GM12878 (cell line): ENCODE measurements at regions not wholly inside any gene's neighbourhood (a gene's known extent, or its start where the extent isn't known, plus 50 kb on each side); places are given as distances from the start of the nearest gene placed in this dataset.

ENCODE experiments used
- ATAC-seq: fragments of 200-7000 bp; cut with Tn5 transposase; 3 replicates; pipeline ENCODE4 v1.9.1; 2020; ENCODE audit warnings: mild to moderate bottlenecking, moderate library complexity
- BruUV-seq: library from RNA; stranded (reverse); fragments of 400-500 nt; replicated peaks from 2 replicates; lab custom pipeline; 2021; lab: Mats Ljungman, UMichigan
- CTCF ChIA-PET: fragments of 300-600 bp; sonication (Branson Sonifier 250); formaldehyde crosslinking; extraction: SDS; loops from one replicate; lab custom pipeline; 2021; ENCODE audit warnings: inconsistent platforms; lab: Yijun Ruan, JAX
- POLR2A ChIA-PET: fragments of 350-600 bp; formaldehyde crosslinking; extraction: SDS; loops from one replicate; lab custom pipeline; 2021; ENCODE audit warnings: inconsistent platforms; lab: Charles Lee
- RAD21 ChIA-PET: fragments of 300-600 bp; sonication (Branson Sonifier 250); formaldehyde crosslinking; loops from one replicate; lab custom pipeline; 2023; ENCODE audit warnings: antibody characterized with exemption; ENCODE audit not compliant: unreplicated experiment; lab: Charles Lee
- SMC1A ChIA-PET: fragments of 300-600 bp; sonication (Branson Sonifier 250); formaldehyde crosslinking; loops from one replicate; lab custom pipeline; 2023; ENCODE audit not compliant: unreplicated experiment, uncharacterized antibody; lab: Charles Lee
- DNase-seq: peaks from one replicate; pipeline ENCODE4 v3.0.0-alpha.2; 2011; ENCODE audit warnings: low read depth, low spot score
- FAIRE-seq: peaks from 3 replicates; lab custom pipeline; 2011; peaks lifted over from hg19 to GRCh38; lab: Jason Lieb, UNC
- H2AFZ ChIP-seq: 2 replicates; pipeline ENCODE4 v1.6.0; 2011; ENCODE audit warnings: low read depth, low read length, control low read depth; ENCODE audit not compliant: control insufficient read depth
- H3K27ac ChIP-seq: 2 replicates; pipeline ENCODE4 v1.5.1; 2011; ENCODE audit warnings: control low read depth; ENCODE audit not compliant: control insufficient read depth, insufficient read depth
- H3K27me3 ChIP-seq, 2 experiments: replicated peaks in 1 of 2; 2 replicates each; pipeline versions ENCODE4 v1.6.0 to v1.6.1; 2011; ENCODE audit warnings: low read length in 1 of 2; ENCODE audit not compliant: control insufficient read depth in 2 of 2, insufficient read depth in 2 of 2
- H3K36me3 ChIP-seq, 2 experiments: 2 replicates each; pipeline ENCODE4 v1.5.1; 2011; ENCODE audit warnings: low read length in 1 of 2; ENCODE audit not compliant: control insufficient read depth in 2 of 2, insufficient read depth in 2 of 2
- H3K4me1 ChIP-seq: 2 replicates; pipeline ENCODE4 v1.6.1; 2011; ENCODE audit warnings: mild to moderate bottlenecking, low read length, moderate library complexity, mixed read lengths; ENCODE audit not compliant: control insufficient read depth, insufficient read depth
- H3K4me2 ChIP-seq: 2 replicates; pipeline ENCODE4 v1.6.0; 2011; ENCODE audit warnings: control low read depth; ENCODE audit not compliant: control insufficient read depth, insufficient read depth
- H3K4me3 ChIP-seq: fragments of 200-600 bp; sonication (generic); 2 replicates; pipeline ENCODE4 v1.5.1; 2016
- H3K79me2 ChIP-seq: 2 replicates; pipeline ENCODE4 v1.6.0; 2011; ENCODE audit warnings: low read length; ENCODE audit not compliant: control insufficient read depth, insufficient read depth
- H3K9ac ChIP-seq: 2 replicates; pipeline ENCODE4 v1.8.0; 2011; ENCODE audit warnings: low read length, control low read depth, mixed read lengths; ENCODE audit not compliant: control insufficient read depth, insufficient read depth
- H3K9me3 ChIP-seq: replicated peaks from 3 replicates; pipeline ENCODE4 v1.5.1; 2011; ENCODE audit warnings: mild to moderate bottlenecking, low read length; ENCODE audit not compliant: control insufficient read depth, insufficient read depth
- H4K20me1 ChIP-seq: 2 replicates; pipeline ENCODE4 v1.6.0; 2011; ENCODE audit not compliant: control insufficient read depth, insufficient read depth
- ATF3 ChIP-seq: IDR thresholded peaks from 2 replicates; pipeline ENCODE4 v1.6.1; 2011; ENCODE audit warnings: low read depth, mild to moderate bottlenecking, low read length, moderate library complexity, borderline replicate concordance; ENCODE audit errors: extremely low read depth
- E2F8 ChIP-seq: fragments of 450-650 bp; IDR thresholded peaks from 2 replicates; pipeline ENCODE4 v1.6.1; 2018; ENCODE audit warnings: mild to moderate bottlenecking, low read depth, moderate library complexity; ENCODE audit not compliant: partially characterized antibody
- NFIC ChIP-seq: IDR thresholded peaks from 2 replicates; pipeline ENCODE4 v1.6.1; 2012; ENCODE audit warnings: low read depth, mild to moderate bottlenecking, inconsistent platforms, low read length, moderate library complexity
- PRDM15 ChIP-seq: fragments of 450-650 bp; formaldehyde crosslinking; IDR thresholded peaks from 2 replicates; pipeline ENCODE4 v1.4.0; 2020; ENCODE audit warnings: mild to moderate bottlenecking, moderate library complexity
- RAD21 ChIP-seq: IDR thresholded peaks from 2 replicates; pipeline ENCODE4 v1.6.1; 2011; ENCODE audit warnings: mild to moderate bottlenecking, low read depth, low read length, moderate library complexity; ENCODE audit not compliant: insufficient read depth
- SPI1 ChIP-seq: IDR thresholded peaks from 2 replicates; pipeline ENCODE4 v1.6.1; 2011; ENCODE audit warnings: low read depth, mild to moderate bottlenecking, low read length, moderate library complexity, borderline replicate concordance; ENCODE audit not compliant: insufficient read depth
- USF1 ChIP-seq: IDR thresholded peaks from 2 replicates; pipeline ENCODE4 v1.6.1; 2011; ENCODE audit warnings: borderline replicate concordance, low read depth, mild to moderate bottlenecking, moderate library complexity, mixed read lengths, low read length; ENCODE audit not compliant: insufficient read depth; ENCODE audit errors: extremely low read length
- ZBTB4 ChIP-seq: fragments of 450-650 bp; formaldehyde crosslinking; IDR thresholded peaks from 2 replicates; pipeline ENCODE4 v1.4.0; 2022; ENCODE audit warnings: mild to moderate bottlenecking, moderate library complexity
- ZNF274 ChIP-seq: IDR thresholded peaks from one replicate; pipeline ENCODE4 v1.8.0; 2011; ENCODE audit not compliant: insufficient read length, insufficient read depth
- WGBS: methylation state at CpG from one replicate; pipeline ENCODE4 v1.1.6; 2016; ENCODE audit warnings: low lambda C conversion rate; ENCODE audit not compliant: insufficient replicate concordance, insufficient coverage; ENCODE audit errors: missing lambda C conversion rate; 5-methylcytosine and 5-hydroxymethylcytosine counted together
- in situ Hi-C: fragments of 300-500 bp; cut with MboI; formaldehyde crosslinking; loops from 9 replicates; pipeline ENCODE4 v1.14.3; 2018; ENCODE audit warnings: mixed read lengths
- intact Hi-C: fragments of 100-400 bp; cut with micrococcal nuclease; formaldehyde crosslinking; loops from one replicate; pipeline ENCODE4 v1.14.2; 2022; ENCODE audit not compliant: unreplicated experiment

GRCh38 chr6:163672710-163673109 is 258.2 kb downstream of the QKI start (continued):
- no peak for TF ChIP-seq E2F8

- ChIA-PET RAD21 (no interaction called here), SMC1A (no interaction called here), CTCF (no interaction called here), POLR2A (no interaction called here)
- DNase-seq: no peak
- peaks cover 23% of the 10 kb centered on the region for H3K4me1 ChIP-seq
- H3K79me2 ChIP-seq: no peaks in the 10 kb centered on the region
- 95% methylated on average over 25 of the region's 25 CpGs for WGBS
- H3K36me3 ChIP-seq: no peaks in the 10 kb centered on the region
- H4K20me1 ChIP-seq: no peaks in the 10 kb centered on the region
- no peak for FAIRE-seq
- no peak overlapping the region for H3K9ac ChIP-seq
- no peak overlapping the region for H3K4me3 ChIP-seq
- no peak overlapping the region for H3K4me2 ChIP-seq
- intact Hi-C loops: no loop called here
- no TSS peak for BruUV-seq
- H3K27me3 ChIP-seq: no peaks in the 10 kb centered on the region
- no peak overlapping the region for H2AFZ ChIP-seq
- H3K27ac ChIP-seq: no peak overlapping the region
- H3K9me3 ChIP-seq: no peaks in the 10 kb centered on the region; the same call in 2 of the 3 replicates
- in situ Hi-C loops: no loop called here
- no peak for ATAC-seq
- no peak for TF ChIP-seq SPI1
- TF ChIP-seq PRDM15 (CRISPR knock-in tag): no peak
- no peak for TF ChIP-seq ZBTB4 (CRISPR knock-in tag)
- no peak for TF ChIP-seq NFIC
- no peak for TF ChIP-seq ZNF274
- no peak for TF ChIP-seq ATF3
- TF ChIP-seq RAD21: no peak
- no peak for TF ChIP-seq USF1
Measured at GRCh38 chr6:163671791-163672190, 257.3 kb downstream of the QKI start.
